GM12874 (cell line): ENCODE measurements at regions not wholly inside any gene's neighbourhood (a gene's known extent, or its start where the extent isn't known, plus 50 kb on each side); places are given as distances from the start of the nearest gene placed in this dataset.

ENCODE experiments used
- TF ChIP-seq, protein P1 (sequence below): IDR thresholded peaks from 2 replicates; pipeline ENCODE4 v1.5.1; 2011; ENCODE audit warnings: low read depth, mild to moderate bottlenecking, control low read depth, low read length, moderate library complexity; ENCODE audit not compliant: insufficient read depth

DNA sequence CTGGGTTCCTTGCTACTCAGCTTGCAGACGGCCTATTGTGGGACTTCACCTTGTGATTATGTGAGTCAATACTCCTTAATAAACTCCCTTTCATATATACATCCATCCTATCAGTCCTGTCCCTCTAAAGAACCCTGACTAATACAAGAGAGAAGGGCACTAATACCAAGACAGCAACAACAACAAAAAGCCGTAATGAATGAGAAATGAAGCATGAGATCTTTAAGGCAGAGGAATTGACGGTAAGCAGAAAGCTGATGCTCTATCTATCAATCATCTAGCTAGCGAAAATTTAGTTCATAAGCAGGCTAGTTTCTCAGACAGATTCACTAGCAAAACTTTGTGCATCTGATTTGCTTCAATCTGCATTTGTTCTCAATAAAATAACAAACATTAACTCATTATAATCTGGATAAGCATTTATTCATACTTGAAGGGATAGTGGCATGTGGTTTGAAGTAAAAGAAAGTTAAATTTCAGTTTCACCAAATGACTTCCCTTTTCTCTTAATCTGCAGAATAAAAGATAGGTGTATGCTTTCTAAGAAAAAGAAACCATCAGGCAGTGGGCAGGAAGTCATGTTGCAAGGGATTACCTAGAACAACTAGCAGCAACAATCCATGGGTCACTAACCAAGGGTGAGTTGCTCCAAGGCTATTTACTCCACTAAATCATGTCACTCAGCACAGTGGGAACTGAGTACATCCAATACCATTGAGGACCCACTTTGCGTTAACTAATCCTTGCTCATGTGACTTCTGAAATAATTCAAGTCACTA is 376.5 kb downstream of the TMEM182 start:
- TF ChIP-seq, protein P1, sequence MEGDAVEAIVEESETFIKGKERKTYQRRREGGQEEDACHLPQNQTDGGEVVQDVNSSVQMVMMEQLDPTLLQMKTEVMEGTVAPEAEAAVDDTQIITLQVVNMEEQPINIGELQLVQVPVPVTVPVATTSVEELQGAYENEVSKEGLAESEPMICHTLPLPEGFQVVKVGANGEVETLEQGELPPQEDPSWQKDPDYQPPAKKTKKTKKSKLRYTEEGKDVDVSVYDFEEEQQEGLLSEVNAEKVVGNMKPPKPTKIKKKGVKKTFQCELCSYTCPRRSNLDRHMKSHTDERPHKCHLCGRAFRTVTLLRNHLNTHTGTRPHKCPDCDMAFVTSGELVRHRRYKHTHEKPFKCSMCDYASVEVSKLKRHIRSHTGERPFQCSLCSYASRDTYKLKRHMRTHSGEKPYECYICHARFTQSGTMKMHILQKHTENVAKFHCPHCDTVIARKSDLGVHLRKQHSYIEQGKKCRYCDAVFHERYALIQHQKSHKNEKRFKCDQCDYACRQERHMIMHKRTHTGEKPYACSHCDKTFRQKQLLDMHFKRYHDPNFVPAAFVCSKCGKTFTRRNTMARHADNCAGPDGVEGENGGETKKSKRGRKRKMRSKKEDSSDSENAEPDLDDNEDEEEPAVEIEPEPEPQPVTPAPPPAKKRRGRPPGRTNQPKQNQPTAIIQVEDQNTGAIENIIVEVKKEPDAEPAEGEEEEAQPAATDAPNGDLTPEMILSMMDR = no peak

DNA sequence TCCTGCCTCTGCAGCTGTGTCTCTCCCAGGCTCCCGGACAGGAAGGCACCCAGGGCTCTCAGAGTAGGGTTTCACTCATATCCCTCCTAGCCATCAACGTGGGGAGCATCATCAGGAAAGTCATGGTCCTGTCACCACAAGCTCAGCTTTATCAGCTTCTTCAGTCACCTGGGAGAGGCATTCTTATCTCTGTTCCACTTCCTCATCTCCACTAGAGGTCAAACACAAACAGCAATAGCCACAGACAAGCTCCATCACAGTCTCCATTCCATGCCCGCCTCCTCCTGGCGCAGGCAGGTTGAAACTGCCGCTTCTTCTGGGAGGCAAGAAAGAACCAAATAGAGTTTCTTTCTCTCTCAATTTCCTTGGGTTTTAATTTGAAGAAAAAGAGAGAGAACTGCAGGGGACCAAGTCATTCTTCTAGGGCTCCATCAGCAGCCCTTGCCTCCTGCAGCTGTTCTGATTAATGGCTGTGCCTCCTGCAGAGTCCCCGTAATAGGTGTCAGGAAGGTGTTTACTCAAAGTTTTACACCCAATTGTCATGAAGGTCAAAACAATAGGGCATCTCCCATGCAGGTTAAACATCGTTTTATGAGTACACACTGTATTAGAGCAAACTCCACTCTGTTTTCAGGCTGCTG is 377.9 kb downstream of the TMEM182 start:
- TF ChIP-seq, protein P1 = no peak

DNA sequence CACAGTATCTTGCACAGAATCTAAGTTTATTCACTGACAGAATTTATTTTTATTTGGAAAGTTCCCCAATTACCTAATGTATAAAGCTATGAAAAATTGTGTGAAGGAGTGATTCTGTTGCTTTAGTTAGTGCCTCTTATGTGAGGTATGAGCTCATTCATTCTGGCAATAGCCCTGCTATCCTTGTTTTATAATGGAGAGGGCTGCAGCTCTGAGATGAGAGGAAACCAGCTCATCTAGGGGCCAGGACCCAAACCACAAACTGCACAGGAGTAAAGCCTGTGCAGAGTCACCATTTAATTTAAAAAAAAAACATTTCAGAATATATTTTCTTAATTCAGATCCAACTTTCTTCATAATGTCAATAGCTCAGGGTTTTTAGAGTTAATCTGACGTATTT is 383.0 kb downstream of the TMEM182 start:
- TF ChIP-seq, protein P1 = no peak

DNA sequence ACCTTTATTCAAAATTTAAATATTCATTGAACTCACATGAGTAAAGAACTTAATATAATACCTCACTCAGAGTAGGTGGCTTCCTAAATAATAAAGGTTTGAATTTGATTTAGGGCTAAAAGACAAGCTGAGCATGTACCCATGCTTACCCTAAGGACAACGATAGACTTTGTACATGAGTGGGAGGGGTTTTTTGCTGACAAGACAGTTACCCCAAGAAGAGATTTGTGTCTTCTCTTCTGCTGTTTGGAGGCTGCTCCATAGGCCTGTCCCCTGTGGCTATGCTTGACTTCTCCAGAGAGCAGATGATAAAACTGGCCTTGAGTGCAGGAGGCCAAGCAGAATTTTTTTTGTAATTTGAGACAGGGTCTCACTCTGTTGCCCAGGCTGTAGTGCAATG is 383.9 kb downstream of the TMEM182 start:
- TF ChIP-seq, protein P1 = no peak

DNA sequence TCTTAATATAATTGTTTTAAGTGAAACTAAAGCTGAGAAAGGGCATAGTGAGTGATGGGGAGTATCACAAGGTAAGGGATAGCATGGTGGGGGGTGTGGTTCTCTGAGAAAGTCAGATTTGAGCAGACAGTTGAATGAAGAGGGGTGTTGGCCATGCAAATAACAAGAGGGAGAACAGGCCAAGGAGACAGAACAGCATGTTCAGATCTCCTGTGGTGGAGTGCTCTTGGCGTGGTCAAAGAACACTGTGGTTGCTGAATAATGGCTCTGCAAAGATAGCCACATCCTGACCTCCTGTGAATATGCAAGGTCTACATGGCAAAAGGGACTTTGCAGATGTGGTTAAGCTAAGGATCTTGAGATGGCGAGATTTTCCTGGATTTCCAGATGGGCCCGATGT is 389.2 kb downstream of the TMEM182 start:
- TF ChIP-seq, protein P1 = no peak

DNA sequence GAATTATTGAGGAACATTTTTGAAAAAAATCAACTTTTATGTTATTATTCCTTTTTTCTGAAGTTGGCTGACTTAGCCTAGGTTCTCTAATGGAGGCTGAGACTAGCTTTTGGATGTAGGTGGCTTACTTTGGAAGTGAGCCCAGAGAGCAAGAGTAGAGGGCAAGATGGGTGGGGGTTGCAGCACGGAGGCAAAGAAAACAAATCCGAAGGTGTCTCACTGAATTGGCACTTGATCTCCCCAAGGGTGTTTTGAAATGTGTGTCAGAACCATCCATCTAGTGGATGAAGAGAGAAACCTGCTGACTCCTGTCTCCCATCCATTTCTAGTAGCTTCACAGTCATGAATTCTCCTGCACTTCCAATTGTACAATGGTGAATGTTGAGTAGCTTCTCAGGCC is 390.7 kb downstream of the TMEM182 start:
- TF ChIP-seq, protein P1 = no peak

DNA sequence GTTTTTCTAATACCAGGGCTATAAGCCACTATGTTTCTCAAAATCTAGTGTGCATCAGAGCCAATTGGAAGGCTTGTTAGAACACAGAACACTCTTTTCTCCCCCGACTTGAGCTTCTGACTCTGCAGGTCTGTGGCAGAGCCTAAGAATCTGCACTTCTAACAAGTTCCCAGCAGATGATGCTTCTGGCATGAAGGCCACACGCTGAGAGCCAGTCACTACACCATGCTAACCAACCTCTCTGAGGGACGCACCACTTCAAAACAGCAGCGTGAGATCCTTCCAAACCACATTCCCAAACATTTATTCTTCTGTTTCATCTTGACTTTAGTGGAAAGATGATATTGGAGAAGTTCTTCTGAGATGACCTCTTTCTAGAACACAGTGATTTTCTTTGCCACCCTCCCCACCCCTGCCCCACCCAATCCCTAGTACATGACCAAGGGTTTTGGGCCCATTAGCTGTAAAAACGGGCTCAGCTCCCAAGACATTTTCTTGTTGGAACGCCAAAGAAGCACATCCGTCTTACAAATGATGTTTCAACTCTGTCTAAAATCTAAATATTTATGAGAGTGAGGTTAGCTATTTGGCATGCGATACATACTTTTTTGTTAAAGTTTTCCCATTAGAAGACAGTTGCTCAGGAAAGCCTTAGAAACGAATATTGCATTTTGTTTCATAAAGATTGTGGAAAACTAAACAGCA is 391.9 kb downstream of the TMEM182 start:
- TF ChIP-seq, protein P1 = no peak
